ENCODE measurements at regions not wholly inside any gene's neighbourhood (a gene's known extent, or its start where the extent isn't known, plus 50 kb on each side); places are given as distances from the start of the nearest gene placed in this dataset.

GRCh38 chr13:74197677-74198429, 63.6 kb upstream of the KLF12 start:
- DNase-seq (ENCODE audit: low read depth): no peak

- DNase-seq (ENCODE audit: low read depth): no peak
These were observed 60.6 kb upstream of the KLF12 start for GRCh38 chr13:74194846-74195245.

- no peak for DNase-seq (ENCODE audit: low read depth)
These were observed 59.2 kb upstream of the KLF12 start for GRCh38 chr13:74193391-74193790.

GRCh38 chr13:74191410-74191809, 57.2 kb upstream of the KLF12 start:
- no peak for DNase-seq (ENCODE audit: low read depth)

GRCh38 chr13:74190999-74191398, 56.8 kb upstream of the KLF12 start:
- no peak for DNase-seq (ENCODE audit: low read depth)

GRCh38 chr13:74187564-74187963, 53.4 kb upstream of the KLF12 start:
- DNase-seq (ENCODE audit: low read depth): no peak

- DNase-seq (ENCODE audit: low read depth): no peak
These were observed 50.1 kb upstream of the KLF12 start for GRCh38 chr13:74184283-74184682.

All from GM04503 (cell line).